IPS-15b (cell line): ENCODE measurements at regions not wholly inside any gene's neighbourhood (a gene's known extent, or its start where the extent isn't known, plus 50 kb on each side); places are given as distances from the start of the nearest gene placed in this dataset.

Experiments used
- H3K27me3 ChIP-seq: one replicate; pipeline ENCODE4 v1.6.1; 2013; ENCODE audit warnings: low read length; ENCODE audit not compliant: control insufficient read depth, insufficient read depth
- H3K36me3 ChIP-seq: one replicate; pipeline ENCODE4 v1.6.1; 2013; ENCODE audit warnings: low read length; ENCODE audit not compliant: control insufficient read depth, insufficient read depth
- H3K4me1 ChIP-seq: one replicate; pipeline ENCODE4 v1.6.1; 2013; ENCODE audit warnings: mild to moderate bottlenecking, low read length; ENCODE audit not compliant: control insufficient read depth, insufficient read depth
- H3K4me3 ChIP-seq: one replicate; pipeline ENCODE4 v1.5.1; 2013; ENCODE audit warnings: low read depth, low read length
- H3K9ac ChIP-seq: one replicate; pipeline ENCODE4 v1.6.1; 2013; ENCODE audit warnings: low read depth, mild to moderate bottlenecking, low read length
- H3K9me3 ChIP-seq: one replicate; pipeline ENCODE4 v1.6.1; 2013; ENCODE audit warnings: mild to moderate bottlenecking, low read length; ENCODE audit not compliant: control insufficient read depth, insufficient read depth

DNA sequence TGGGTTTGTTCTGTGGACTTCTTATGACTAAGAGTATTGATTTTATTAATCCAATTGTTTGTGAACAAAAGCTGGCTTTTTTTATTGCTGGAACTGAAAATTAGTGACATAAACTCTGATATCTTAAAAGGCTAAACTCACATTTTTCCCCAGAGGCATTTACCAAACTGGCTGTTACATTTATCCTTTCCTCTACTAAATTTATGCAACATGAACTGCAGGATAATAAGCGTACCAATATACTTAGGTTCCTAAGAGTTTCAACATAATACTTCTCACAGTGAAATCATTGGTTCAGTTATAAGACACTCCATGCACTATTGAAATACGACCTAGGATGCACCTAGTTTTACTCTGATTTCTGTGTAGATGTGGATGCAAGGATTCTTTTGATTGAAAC is 560.8 kb upstream of the WWC1 start:
- Histone ChIP-seq H3K4me1 (peaks cover 6% of the 10 kb centered on the region), H3K27me3 (no peaks in the 10 kb centered on the region), H3K36me3 (no peaks in the 10 kb centered on the region), H3K9me3 (no peaks in the 10 kb centered on the region), H3K9ac (no peak overlapping the region), H3K4me3 (no peak overlapping the region)

DNA sequence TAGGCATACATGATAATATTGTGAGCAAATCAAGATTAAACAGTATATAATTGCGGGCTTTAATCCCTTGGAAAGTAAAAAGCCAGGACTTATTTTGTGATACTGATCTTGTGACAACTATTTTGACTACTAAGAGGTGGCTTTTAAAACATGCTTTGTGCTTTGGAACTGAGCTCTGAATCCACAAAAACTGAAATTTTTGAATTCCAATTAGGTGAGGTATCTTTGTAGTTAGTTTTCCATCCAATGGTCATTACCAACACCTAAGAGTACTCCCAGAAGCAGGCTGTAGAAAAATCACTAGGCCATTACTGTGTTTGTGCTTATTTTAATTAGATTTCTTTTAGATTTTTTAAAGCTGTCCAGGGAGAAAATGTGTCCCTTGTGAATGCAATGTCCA is 559.5 kb upstream of the WWC1 start:
- no peak overlapping the region for H3K4me3 ChIP-seq
- H3K4me1 ChIP-seq, result no peaks in the 10 kb centered on the region
- no peaks in the 10 kb centered on the region for H3K27me3 ChIP-seq
- no peak overlapping the region for H3K9ac ChIP-seq
- H3K36me3 ChIP-seq, result no peaks in the 10 kb centered on the region
- no peaks in the 10 kb centered on the region for H3K9me3 ChIP-seq

- no peaks in the 10 kb centered on the region for H3K4me1 ChIP-seq
- no peaks in the 10 kb centered on the region for H3K27me3 ChIP-seq
- no peaks in the 10 kb centered on the region for H3K36me3 ChIP-seq
- H3K4me3 ChIP-seq, result no peak overlapping the region
- H3K9me3 ChIP-seq, result no peaks in the 10 kb centered on the region
- no peak overlapping the region for H3K9ac ChIP-seq
Measured at GRCh38 chr5:167732499-167732898, 558.9 kb upstream of the WWC1 start.

GRCh38 chr5:167736992-167737391 is 554.5 kb upstream of the WWC1 start:
- Histone ChIP-seq H3K36me3 (no peaks in the 10 kb centered on the region), H3K4me1 (no peaks in the 10 kb centered on the region), H3K4me3 (no peak overlapping the region), H3K27me3 (no peaks in the 10 kb centered on the region), H3K9me3 (no peaks in the 10 kb centered on the region), H3K9ac (no peak overlapping the region)

GRCh38 chr5:167743695-167744464 is 547.6 kb upstream of the WWC1 start:
- Histone ChIP-seq H3K9me3 (no peaks in the 10 kb centered on the region), H3K4me1 (peaks cover 3% of the 10 kb centered on the region), H3K27me3 (no peaks in the 10 kb centered on the region), H3K4me3 (no peak overlapping the region), H3K36me3 (no peaks in the 10 kb centered on the region), H3K9ac (no peak overlapping the region)

- Histone ChIP-seq H3K36me3 (no peaks in the 10 kb centered on the region), H3K4me1 (peaks cover 3% of the 10 kb centered on the region), H3K9me3 (no peaks in the 10 kb centered on the region), H3K27me3 (no peaks in the 10 kb centered on the region), H3K4me3 (no peak overlapping the region), H3K9ac (no peak overlapping the region)
Measured at GRCh38 chr5:167745868-167746267, 545.6 kb upstream of the WWC1 start.

GRCh38 chr5:167750586-167750985 is 540.9 kb upstream of the WWC1 start:
- H3K36me3 ChIP-seq, result no peaks in the 10 kb centered on the region

DNA sequence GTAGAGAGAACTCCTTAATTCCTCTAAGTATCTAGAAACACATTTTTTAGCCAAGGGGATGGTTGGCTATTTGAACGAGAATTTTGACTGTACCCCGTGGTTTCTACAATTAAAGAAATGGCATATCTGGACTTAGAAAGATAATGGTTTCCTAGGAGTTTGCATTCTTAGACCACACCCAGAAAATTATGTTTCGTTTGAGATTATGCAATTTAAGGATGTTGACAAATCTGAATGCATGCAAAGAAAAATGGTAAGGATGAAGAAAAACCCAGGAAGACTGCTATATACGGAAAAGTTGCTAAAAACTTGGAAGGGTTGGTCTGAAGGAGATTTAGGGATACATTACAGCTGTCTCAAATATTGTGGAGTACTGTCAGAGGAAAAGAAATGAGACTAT is 538.5 kb upstream of the WWC1 start:
- Histone ChIP-seq H3K9me3 (no peaks in the 10 kb centered on the region), H3K27me3 (no peaks in the 10 kb centered on the region), H3K36me3 (no peaks in the 10 kb centered on the region), H3K9ac (no peak overlapping the region), H3K4me3 (no peak overlapping the region), H3K4me1 (no peaks in the 10 kb centered on the region)

More at GRCh38 chr5:167750586-167750985, 540.9 kb upstream of the WWC1 start:
- Histone ChIP-seq H3K4me1 (no peaks in the 10 kb centered on the region), H3K9me3 (no peaks in the 10 kb centered on the region), H3K4me3 (no peak overlapping the region), H3K9ac (no peak overlapping the region), H3K27me3 (no peaks in the 10 kb centered on the region)

DNA sequence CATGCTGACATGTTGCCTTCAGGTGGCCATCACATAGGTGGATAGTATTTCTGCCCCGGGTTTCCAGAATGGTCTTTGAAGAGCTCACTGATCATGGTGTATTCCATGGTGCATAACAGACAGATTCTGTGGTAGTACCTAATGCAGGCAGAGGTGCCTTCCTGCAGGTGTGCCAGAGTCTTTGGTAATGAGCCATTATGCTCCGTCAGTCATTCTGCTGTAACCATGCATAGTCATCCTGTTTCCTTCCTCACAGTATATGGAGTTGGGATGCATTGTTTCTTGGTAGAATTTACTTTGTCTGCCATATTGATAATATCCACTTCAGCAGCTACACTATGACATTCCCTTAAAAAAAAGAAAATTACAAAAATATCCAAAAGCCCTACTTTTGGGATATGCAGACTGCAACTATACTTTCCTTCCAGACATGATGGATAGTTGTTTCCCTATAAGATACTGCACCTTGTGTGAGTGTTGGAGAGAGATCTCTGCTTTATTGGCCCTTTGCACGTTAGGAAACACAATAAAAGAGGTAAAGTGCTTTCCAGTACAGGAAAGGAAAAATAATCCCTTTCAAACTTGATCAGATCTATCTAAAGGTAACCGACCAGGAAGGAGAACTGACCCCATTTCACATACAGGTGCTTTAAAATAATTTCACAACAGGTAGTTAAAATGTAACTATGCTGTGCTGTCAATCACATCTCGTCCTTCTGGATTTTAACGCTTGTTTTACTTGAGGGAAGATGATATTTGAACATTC is 537.5 kb upstream of the WWC1 start:
- no peak overlapping the region for H3K4me3 ChIP-seq
- no peaks in the 10 kb centered on the region for H3K36me3 ChIP-seq

GRCh38 chr5:167754501-167755021 is 536.9 kb upstream of the WWC1 start:
- H3K27me3 ChIP-seq, result no peaks in the 10 kb centered on the region
- no peaks in the 10 kb centered on the region for H3K9me3 ChIP-seq
- no peak overlapping the region for H3K9ac ChIP-seq
- H3K4me3 ChIP-seq, result no peak overlapping the region
- H3K4me1 ChIP-seq, result no peaks in the 10 kb centered on the region
- no peaks in the 10 kb centered on the region for H3K36me3 ChIP-seq

More for the DNA sequence above, 537.5 kb upstream of the WWC1 start:
- Histone ChIP-seq H3K4me1 (no peaks in the 10 kb centered on the region), H3K9me3 (no peaks in the 10 kb centered on the region), H3K27me3 (no peaks in the 10 kb centered on the region), H3K9ac (no peak overlapping the region)

GRCh38 chr5:167755420-167755819 is 536.0 kb upstream of the WWC1 start:
- Histone ChIP-seq H3K4me1 (no peaks in the 10 kb centered on the region), H3K9ac (no peak overlapping the region), H3K4me3 (no peak overlapping the region)

More at GRCh38 chr5:167755420-167755819, 536.0 kb upstream of the WWC1 start:
- Histone ChIP-seq H3K9me3 (no peaks in the 10 kb centered on the region), H3K27me3 (no peaks in the 10 kb centered on the region), H3K36me3 (no peaks in the 10 kb centered on the region)
